NCI-H460 (cell line): ENCODE measurements at regions not wholly inside any gene's neighbourhood (a gene's known extent, or its start where the extent isn't known, plus 50 kb on each side); places are given as distances from the start of the nearest gene placed in this dataset.
A peak's percentile ranks its signal among the peaks of the same experiment; 100 is the strongest.

Experiments
- DNase-seq: peaks from one replicate; pipeline ENCODE4 v3.0.0-alpha.2; 2016; ENCODE audit warnings: low read depth; ENCODE audit errors: extremely low read depth

- DNase-seq, result no peak
Measured at GRCh38 chr2:49270091-49270490, 115.8 kb upstream of the FSHR start.

- DNase-seq, result no peak
Measured at GRCh38 chr2:49265471-49265870, 111.2 kb upstream of the FSHR start.

GRCh38 chr2:49262801-49263560 is 108.7 kb upstream of the FSHR start:
- DNase-seq, result no peak

GRCh38 chr2:49261781-49262180 is 107.5 kb upstream of the FSHR start:
- no peak for DNase-seq

- no peak for DNase-seq
Measured at GRCh38 chr2:49260979-49261538, 106.7 kb upstream of the FSHR start.

- no peak for DNase-seq
Measured at GRCh38 chr2:49259926-49260325, 105.6 kb upstream of the FSHR start.

- DNase-seq, result no peak
Measured at GRCh38 chr2:49255409-49255971, 101.2 kb upstream of the FSHR start.

- no peak for DNase-seq
Measured at GRCh38 chr2:49254401-49254800, 100.1 kb upstream of the FSHR start.

GRCh38 chr2:49251766-49252165 is 97.5 kb upstream of the FSHR start:
- DNase-seq, result no peak

- DNase-seq, result no peak
Measured at GRCh38 chr2:49251251-49251650, 96.9 kb upstream of the FSHR start.

- peak; percentile 14 for DNase-seq
Measured at GRCh38 chr2:49248506-49248905, 94.2 kb upstream of the FSHR start.

- no peak for DNase-seq
Measured at GRCh38 chr2:49241991-49242390, 87.7 kb upstream of the FSHR start.

GRCh38 chr2:49241501-49241900 is 87.2 kb upstream of the FSHR start:
- no peak for DNase-seq

- DNase-seq, result no peak
Measured at GRCh38 chr2:49240608-49241007, 86.3 kb upstream of the FSHR start.

- DNase-seq, result no peak
Measured at GRCh38 chr2:49238604-49238960, 84.3 kb upstream of the FSHR start.

- no peak for DNase-seq
Measured at GRCh38 chr2:49237867-49238603, 83.7 kb upstream of the FSHR start.

GRCh38 chr2:49236316-49236715 is 82.0 kb upstream of the FSHR start:
- DNase-seq, result no peak

- no peak for DNase-seq
Measured at GRCh38 chr2:49226360-49226759, 72.0 kb upstream of the FSHR start.

GRCh38 chr2:49225126-49225525 is 70.8 kb upstream of the FSHR start:
- no peak for DNase-seq

GRCh38 chr2:49224426-49225010 is 70.2 kb upstream of the FSHR start:
- no peak for DNase-seq

GRCh38 chr2:49222975-49223528 is 68.7 kb upstream of the FSHR start:
- no peak for DNase-seq
